GM19043 (cell line): ENCODE measurements at regions not wholly inside any gene's neighbourhood (a gene's known extent, or its start where the extent isn't known, plus 50 kb on each side); places are given as distances from the start of the nearest gene placed in this dataset.

ENCODE experiments used
- ATAC-seq: cut with Tn5 transposase; IDR thresholded peaks from one replicate; pipeline ENCODE4 v1.9.1; 2021; ENCODE audit warnings: low read depth; ENCODE audit not compliant: unreplicated experiment

DNA sequence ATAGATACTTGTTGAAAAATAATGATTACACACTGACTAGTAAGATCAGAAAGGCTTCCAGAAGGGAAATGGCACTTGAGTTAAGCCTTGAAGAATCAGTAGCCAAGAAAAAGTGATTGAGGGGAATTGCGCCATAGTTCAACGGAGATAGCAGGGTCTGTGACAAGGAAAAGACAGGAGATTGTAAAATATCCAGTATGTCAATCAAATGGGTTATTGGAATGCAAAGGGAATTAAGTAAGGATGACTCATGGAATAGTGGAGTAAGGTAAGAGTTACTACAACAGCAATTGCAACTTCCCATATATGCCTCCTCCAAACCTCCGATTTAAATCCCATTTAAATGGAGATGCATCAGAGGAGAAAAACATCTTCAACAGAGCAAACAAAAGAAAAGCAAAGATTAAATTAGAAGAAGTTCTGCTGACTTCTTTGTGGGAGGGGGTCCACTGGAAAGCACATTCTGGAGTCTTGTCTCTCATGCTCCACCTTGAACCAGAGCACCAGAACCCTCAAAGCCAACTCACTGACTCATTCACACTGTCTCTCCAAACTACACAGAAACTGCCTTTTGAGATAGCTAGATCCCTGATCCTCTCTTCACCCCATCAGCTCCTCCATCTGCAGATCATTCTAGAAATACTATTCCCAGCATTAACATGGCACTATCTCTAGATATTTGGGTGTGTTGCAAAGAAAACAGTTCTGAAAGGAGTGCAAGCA lies 138.2 kb downstream of the NUAK1 start:
- no peak for ATAC-seq

DNA sequence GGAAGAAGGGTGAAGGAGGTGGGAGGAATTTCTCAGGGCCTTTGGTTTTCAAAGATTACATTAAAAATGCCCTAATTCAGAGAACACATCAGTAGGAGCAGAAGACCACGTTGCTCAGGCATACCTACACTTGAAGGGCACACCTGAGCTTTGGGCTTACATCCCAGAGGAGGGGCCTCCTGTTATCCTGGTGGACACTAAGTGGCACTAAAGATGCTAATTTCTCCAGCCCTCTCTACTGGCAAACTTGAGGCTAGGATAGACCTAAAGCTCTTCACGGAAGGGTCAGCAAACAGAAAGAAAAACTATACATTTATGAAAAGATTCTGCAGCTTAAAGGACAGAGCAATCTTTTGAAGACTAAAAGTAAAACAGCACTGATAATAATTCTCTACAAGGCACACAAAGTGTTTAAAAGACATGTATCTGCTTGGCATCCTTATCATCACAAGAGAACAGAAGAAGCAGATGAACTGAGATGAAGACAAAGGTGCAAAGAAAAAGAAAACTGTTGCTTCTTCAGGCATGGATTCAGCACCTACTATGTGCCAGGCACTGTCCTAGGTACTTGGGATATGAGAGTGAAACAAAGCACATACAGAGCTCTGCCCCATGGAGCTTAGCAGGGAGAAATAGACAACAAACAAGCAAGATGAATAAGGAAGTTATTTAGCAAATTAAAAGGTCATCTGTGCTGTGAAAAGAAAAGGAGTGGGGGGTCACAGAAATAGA lies 137.5 kb downstream of the NUAK1 start:
- ATAC-seq, result no peak

DNA sequence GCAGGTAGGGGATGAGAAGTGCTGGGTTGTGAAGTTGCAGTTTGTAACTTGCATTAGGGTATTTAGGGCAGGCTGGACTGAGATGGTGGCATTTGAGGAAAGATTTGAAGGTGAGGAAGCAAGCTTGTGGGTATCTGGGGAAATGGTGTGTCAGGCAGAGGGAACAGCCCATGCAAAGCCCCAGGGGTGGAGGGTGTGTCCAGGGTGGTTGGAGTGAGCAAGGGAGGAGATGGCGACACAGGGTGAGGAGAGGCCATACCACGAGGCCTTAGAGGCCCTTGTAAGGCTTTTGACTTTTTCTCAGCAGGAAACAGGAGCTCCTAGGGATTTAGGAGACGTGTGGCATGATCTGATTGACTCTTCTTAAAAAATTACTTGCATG lies 136.9 kb downstream of the NUAK1 start:
- ATAC-seq, result no peak

DNA sequence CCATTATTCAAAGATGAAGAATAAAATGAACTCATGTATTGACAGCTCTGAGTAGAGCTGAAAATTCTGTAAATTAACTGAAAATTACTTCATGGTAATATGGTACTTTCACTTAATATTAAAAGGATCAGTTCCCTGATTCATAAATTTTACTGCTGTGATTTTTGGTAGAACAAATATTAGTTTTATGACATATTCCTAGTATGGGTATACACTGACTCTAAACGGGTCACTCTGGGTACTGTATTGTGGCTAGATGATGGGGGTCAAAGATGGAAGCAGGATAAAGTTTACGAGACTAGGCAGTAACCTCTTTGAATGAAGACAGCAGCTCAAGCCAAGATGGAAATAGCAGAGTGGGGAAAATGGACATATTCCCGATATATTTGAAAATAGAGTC lies 135.5 kb downstream of the NUAK1 start:
- no peak for ATAC-seq

DNA sequence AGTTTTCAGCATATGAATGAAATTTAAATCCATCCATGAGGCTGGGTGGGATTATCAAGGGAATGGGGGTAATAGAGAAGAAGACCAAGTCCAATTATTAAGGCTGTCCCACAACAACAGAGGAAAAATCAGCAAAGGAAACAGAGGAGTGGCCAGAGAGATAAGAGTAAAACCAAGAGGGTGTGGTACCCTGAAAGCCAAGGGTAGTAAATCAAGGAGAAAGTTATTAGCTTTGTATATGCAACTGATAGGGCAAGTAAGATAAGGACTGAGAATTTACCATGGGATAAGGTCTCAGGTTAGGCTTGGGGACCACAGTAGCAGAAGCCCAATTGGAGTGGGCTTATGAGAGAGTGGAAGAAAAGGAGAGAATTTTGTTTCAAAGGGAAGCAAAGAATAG lies 134.5 kb downstream of the NUAK1 start:
- ATAC-seq, result no peak

DNA sequence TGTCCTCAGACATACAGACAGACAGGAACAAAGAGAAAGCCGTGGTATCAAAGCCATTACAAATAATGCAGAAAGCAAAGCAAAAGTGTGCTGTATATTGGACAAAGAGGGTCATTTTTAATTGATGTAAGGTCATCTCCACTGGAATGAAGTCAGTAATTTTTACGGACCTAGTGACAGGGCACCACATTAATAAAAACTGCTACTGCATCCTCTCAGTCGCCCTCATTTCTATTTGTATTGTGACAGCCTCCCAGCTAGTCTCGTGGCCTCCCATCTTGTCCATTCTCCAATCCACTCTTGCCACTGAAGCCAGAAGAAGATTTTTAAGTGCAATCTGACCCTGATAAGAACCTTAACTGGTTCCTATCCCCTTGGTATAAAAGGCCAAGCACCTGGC lies 132.4 kb downstream of the NUAK1 start:
- ATAC-seq, result no peak

DNA sequence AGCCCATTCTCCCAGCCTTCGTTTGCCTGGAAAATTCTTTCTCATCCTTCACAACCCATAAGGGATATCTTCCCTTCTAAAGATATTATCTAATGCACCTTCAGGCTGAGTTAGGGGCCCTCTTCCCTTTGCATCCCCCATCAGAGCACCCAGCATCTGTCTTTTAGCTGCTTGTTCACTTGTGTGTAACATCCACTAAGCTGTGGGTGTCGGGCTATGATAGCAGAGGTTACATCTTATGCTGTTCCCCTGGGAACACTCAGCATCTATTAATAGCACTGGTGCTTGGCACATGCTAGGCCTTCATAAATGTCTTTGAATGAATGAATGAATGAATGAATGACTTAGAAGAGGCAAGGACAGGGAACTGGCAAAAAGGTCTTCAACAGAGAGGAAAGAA lies 131.8 kb downstream of the NUAK1 start:
- ATAC-seq, result no peak

DNA sequence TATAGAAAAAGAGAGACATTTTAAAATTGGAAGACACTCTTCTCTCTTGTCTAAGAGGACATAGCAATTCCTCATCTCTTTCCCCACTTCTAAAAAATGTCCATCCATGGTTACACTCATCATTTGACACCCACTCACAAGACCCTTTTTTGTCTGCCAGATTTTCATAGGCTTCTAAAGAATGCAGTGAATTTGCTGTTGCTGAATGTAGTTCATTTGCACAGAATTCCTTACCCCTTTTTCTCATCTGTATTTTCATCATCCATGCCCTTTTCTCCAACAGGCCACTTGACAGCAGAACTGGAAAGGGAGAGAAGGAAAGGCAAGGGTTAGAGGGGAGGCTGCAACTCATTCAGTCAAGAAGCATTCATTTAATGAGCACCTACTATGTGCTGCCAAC lies 128.0 kb downstream of the NUAK1 start:
- ATAC-seq, result no peak
